HL-60 (cell line): ENCODE measurements at regions not wholly inside any gene's neighbourhood (a gene's known extent, or its start where the extent isn't known, plus 50 kb on each side); places are given as distances from the start of the nearest gene placed in this dataset.

Source experiments
- CTCF ChIP-seq: IDR thresholded peaks from one replicate; pipeline ENCODE4 v1.5.1; 2011; ENCODE audit warnings: low read length, control low read depth, inconsistent platforms; ENCODE audit not compliant: insufficient read depth
- GABPA ChIP-seq: IDR thresholded peaks from 2 replicates; pipeline ENCODE4 v1.6.1; 2012; ENCODE audit warnings: low read depth
- POLR2AphosphoS5 ChIP-seq: IDR thresholded peaks from 2 replicates; pipeline ENCODE4 v1.6.1; 2012; ENCODE audit warnings: low read depth
- REST ChIP-seq: IDR thresholded peaks from 2 replicates; pipeline ENCODE4 v1.6.1; 2012; ENCODE audit warnings: low read depth; ENCODE audit not compliant: insufficient replicate concordance

GRCh38 chr11:100561323-100561722, 125.8 kb upstream of the ARHGAP42 start:
- TF ChIP-seq POLR2AphosphoS5 (no peak), CTCF (no peak), REST (no peak), GABPA (no peak)
